ENCODE measurements at regions not wholly inside any gene's neighbourhood (a gene's known extent, or its start where the extent isn't known, plus 50 kb on each side); places are given as distances from the start of the nearest gene placed in this dataset.

GRCh38 chr17:6912110-6913051, 80.9 kb upstream of the TEKT1 start:
- H3K9me2 ChIP-seq (ENCODE audit: insufficient read depth): no peaks in the 10 kb centered on the region
- POLR2A ChIA-PET (ENCODE audit: unreplicated experiment): no interaction called here
- no TSS peak for BruUV-seq (replicated peaks)
- H3K4me3 ChIP-seq: no peak overlapping the region
- H3K27me3 ChIP-seq (ENCODE audit: insufficient read depth, low read depth): no peaks in the 10 kb centered on the region
- no peaks in the 10 kb centered on the region for H3K36me3 ChIP-seq (ENCODE audit: low read depth)
- intact Hi-C loops (cut with micrococcal nuclease; ENCODE audit: unreplicated experiment): loop anchor here (1.0 to 10.0 kb wide), 4 partner anchors 110 to 252 kb away; partner anchors contain the start of gene BCL6B
- 0 out of 2 replicates have a peak, but pooled peaks cover 3% of the 10 kb centered on the region for H3F3A ChIP-seq (ENCODE audit: insufficient read depth, low read depth)
- no peak overlapping the region for H3K4me2 ChIP-seq
- no peaks in the 10 kb centered on the region for H4K20me1 ChIP-seq (ENCODE audit: insufficient read depth)
- H3K4me1 ChIP-seq (replicated peaks; ENCODE audit: insufficient read depth): peaks cover 11% of the 10 kb centered on the region
- CTCF ChIA-PET: interaction anchor here (0.6 kb wide), 1 partner anchor 93 kb away, joined by 5 read pairs; no protein-coding TSS in a partner anchor
- TF ChIP-seq EZH2 (IDR thresholded peaks at IDR 0.05; ENCODE audit: low read depth): no peak
- no peak for TF ChIP-seq CTCF (conservative IDR thresholded peaks at IDR 0.05)
- no peak overlapping the region for H2AFZ ChIP-seq
- no peak overlapping the region for H3K27ac ChIP-seq
- no peaks in the 10 kb centered on the region for H3K9me3 ChIP-seq (ENCODE audit: insufficient read depth, low read depth)
- no peak for DNase-seq
- H3K79me2 ChIP-seq (ENCODE audit: low read depth): no peaks in the 10 kb centered on the region

GRCh38 chr17:6913608-6914443, 82.0 kb upstream of the ALOX12 start:
- intact Hi-C loops (cut with micrococcal nuclease; ENCODE audit: unreplicated experiment): loop anchor here (1.0 to 10.0 kb wide), 5 partner anchors 90 to 251 kb away; partner anchors contain the start of gene BCL6B
- H3K27ac ChIP-seq: no peak overlapping the region
- no peaks in the 10 kb centered on the region for H3K9me2 ChIP-seq (ENCODE audit: insufficient read depth)
- DNase-seq: peak in 1 of 2 experiments; percentile 67
- no peaks in the 10 kb centered on the region for H3K27me3 ChIP-seq (ENCODE audit: insufficient read depth, low read depth)
- no peak overlapping the region for H2AFZ ChIP-seq
- no peaks in the 10 kb centered on the region for H3K36me3 ChIP-seq (ENCODE audit: low read depth)
- peak; percentile 94 for TF ChIP-seq CTCF (conservative IDR thresholded peaks at IDR 0.05)
- TF ChIP-seq EZH2 (IDR thresholded peaks at IDR 0.05; ENCODE audit: low read depth): no peak
- H4K20me1 ChIP-seq (ENCODE audit: insufficient read depth): no peaks in the 10 kb centered on the region
- H3K4me3 ChIP-seq: no peak overlapping the region
- no peaks in the 10 kb centered on the region for H3K79me2 ChIP-seq (ENCODE audit: low read depth)
- 0 out of 2 replicates have a peak overlapping the region, but pooled peaks have one; percentile 20 for H3K4me2 ChIP-seq
- CTCF ChIA-PET: interaction anchor here (0.6 to 1.5 kb wide), 3 partner anchors 72 to 95 kb away, joined by 3 to 7 read pairs (median 4); no protein-coding TSS in a partner anchor
- H3K4me1 ChIP-seq (replicated peaks; ENCODE audit: insufficient read depth): peaks cover 4% of the 10 kb centered on the region
- no peaks in the 10 kb centered on the region for H3F3A ChIP-seq (ENCODE audit: insufficient read depth, low read depth)
- POLR2A ChIA-PET (ENCODE audit: unreplicated experiment): interaction anchor here (0.7 kb wide), 1 partner anchor 22 kb away, joined by 3 read pairs; no protein-coding TSS in a partner anchor
- no peaks in the 10 kb centered on the region; the same call in 1 of the 2 replicates for H3K9me3 ChIP-seq (ENCODE audit: insufficient read depth, low read depth)
- BruUV-seq (replicated peaks): no TSS peak

- Histone ChIP-seq H4K20me1 (ENCODE audit: insufficient read depth) (no peaks in the 10 kb centered on the region), H3K36me3 (ENCODE audit: low read depth) (no peaks in the 10 kb centered on the region), H3K79me2 (ENCODE audit: low read depth) (no peaks in the 10 kb centered on the region), H3K9me3 (ENCODE audit: insufficient read depth, low read depth) (no peaks in the 10 kb centered on the region; the same call in 1 of the 2 replicates), H3K4me1 (replicated peaks; ENCODE audit: insufficient read depth) (peaks cover 4% of the 10 kb centered on the region), H3F3A (ENCODE audit: insufficient read depth, low read depth) (no peaks in the 10 kb centered on the region), H3K27ac (no peak overlapping the region), H2AFZ (no peak overlapping the region), H3K9me2 (ENCODE audit: insufficient read depth) (no peaks in the 10 kb centered on the region), H3K27me3 (ENCODE audit: insufficient read depth, low read depth) (no peaks in the 10 kb centered on the region), H3K4me3 (no peak overlapping the region), H3K4me2 (no peak overlapping the region)
- no peak for TF ChIP-seq CTCF (conservative IDR thresholded peaks at IDR 0.05)
- no peak for TF ChIP-seq EZH2 (IDR thresholded peaks at IDR 0.05; ENCODE audit: low read depth)
- ChIA-PET CTCF (interaction anchor here (0.7 to 1.5 kb wide), 2 partner anchors 71 to 90 kb away, joined by 3 to 7 read pairs; no protein-coding TSS in a partner anchor), POLR2A (ENCODE audit: unreplicated experiment) (interaction anchor here (0.6 kb wide), 2 partner anchors 46 to 62 kb away, joined by 4 to 5 read pairs; no protein-coding TSS in a partner anchor)
- intact Hi-C loops (cut with micrococcal nuclease; ENCODE audit: unreplicated experiment): loop anchor here (1.0 to 10.0 kb wide), 4 partner anchors 90 to 250 kb away; partner anchors contain the start of gene BCL6B
- BruUV-seq (replicated peaks): no TSS peak
- no peak for DNase-seq
Observed at GRCh38 chr17:6914711-6915110, 81.1 kb upstream of the ALOX12 start.
